ENCODE measurements at regions not wholly inside any gene's neighbourhood (a gene's known extent, or its start where the extent isn't known, plus 50 kb on each side); places are given as distances from the start of the nearest gene placed in this dataset.

DNA sequence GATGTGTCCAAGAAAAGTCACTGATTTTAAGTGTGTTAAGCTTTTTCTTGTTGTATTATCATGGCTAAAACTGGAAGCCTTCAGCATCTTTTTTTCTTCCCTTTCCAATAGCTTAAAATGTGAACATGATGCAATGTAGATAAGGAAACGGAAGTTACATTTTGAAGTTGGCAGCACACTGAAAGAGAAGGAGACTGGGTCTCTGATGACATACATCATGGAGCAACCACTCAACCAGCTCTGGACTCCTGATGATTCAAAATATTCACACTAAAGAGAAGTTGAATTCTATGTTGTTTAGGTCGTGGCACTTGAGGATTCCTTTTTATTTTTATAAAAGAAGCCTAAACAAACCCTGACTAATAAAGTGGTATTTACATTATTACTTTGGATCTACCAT, 488.3 kb upstream of the ALCAM start:
- no peak for DNase-seq

DNA sequence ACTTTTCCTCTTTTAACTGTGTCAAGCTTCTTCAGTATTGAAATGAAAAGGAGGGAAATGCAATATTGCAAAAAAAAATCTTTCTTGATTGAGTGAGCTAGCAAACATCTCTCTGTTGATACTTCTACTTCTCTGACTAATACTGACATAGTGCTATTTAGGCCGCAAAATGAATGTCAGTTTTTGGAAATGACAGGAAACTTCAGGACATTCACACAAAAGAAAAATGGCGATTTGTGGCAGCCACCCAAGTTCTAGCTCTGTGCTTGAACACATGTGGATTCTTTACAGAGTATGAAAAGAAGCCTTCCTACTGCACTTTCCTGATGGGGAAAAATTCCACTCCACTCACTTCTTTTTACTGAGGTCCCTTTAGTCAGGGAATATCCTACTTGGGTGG, 486.8 kb upstream of the ALCAM start:
- DNase-seq = no peak

- no peak for DNase-seq
Observed at GRCh38 chr3:104885214-104885814, 481.4 kb upstream of the ALCAM start.

DNA sequence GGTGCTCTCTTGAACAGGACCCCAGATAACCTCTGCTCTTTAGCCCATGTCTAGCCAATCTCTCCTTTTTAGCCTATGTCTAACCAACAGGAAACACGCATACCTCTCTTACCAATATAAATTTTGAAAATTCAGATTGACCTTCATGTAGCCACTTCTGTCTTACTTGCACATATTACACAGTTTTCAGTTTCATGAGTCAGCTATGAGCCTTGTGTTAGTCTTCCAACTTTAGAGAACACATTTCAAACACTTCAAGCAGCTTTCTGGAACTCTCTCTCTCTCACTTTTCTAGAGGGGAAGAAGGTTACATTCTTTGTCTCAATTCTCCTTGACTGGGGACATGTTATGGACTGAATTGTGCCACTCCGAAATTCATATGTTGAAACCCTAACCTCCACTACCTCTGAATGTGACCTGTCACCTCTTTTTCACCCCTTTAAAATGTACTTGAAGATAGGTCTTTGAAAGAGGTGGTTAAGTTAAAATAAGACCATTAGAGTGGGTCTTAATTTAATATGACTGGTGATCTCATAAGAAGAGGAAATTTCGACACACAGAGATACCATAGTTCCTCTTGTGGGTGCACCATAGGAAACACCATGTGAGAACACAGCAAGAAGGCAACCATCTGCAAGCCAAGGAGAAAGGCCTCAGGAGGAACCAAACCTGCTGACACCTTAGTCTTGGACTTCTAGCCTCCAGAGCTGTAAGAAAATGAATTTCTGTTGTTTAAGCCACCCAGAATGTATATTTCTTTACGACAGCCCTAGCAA, 480.3 kb upstream of the ALCAM start:
- DNase-seq = no peak

GRCh38 chr3:104887069-104887468, 479.6 kb upstream of the ALCAM start:
- DNase-seq = no peak

DNA sequence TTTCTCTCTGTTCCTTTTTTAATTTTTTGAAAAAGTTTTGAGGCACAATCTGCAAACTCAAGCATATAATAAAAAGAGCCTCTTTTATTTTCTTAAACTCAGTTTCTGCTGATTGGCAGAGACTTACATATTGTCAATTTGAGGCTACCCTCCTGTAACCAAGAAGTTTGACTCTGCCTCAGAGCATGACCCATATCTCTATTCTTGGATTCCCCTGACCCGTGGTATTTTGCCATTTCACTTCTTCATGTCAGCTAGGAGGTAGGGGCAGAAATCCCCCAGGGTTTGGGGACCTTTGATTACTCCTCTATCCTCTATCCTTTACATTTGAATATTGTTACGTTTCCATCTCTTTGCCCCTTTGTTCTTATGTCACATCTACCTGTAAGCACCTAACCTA, 479.1 kb upstream of the ALCAM start:
- no peak for DNase-seq

- DNase-seq = no peak
Observed at GRCh38 chr3:104892044-104892443, 474.7 kb upstream of the ALCAM start.

DNA sequence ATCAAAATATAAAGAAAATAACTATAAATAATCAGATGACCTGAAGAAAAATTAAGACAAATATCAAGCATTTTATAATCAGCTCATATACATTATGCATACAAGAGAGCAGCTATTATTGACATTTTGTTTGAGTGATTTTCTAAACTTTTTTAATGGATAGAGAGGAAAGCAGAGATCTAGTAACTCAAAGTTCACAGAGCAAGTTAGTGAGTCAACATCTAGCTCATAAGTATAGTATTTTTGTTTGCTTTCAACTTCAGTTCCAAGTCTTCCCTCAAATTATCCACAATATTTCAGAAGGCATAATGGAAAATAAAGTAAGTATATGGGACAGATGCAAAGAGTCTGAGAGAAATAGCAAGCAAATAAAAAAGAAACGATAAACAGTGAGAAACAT, 470.1 kb upstream of the ALCAM start:
- no peak for DNase-seq

GRCh38 chr3:104901396-104901795, 465.3 kb upstream of the ALCAM start:
- no peak for DNase-seq

- DNase-seq = no peak
Observed at GRCh38 chr3:104903064-104903463, 463.6 kb upstream of the ALCAM start.

- DNase-seq = no peak
Observed at GRCh38 chr3:104906001-104906639, 460.6 kb upstream of the ALCAM start.

- no peak for DNase-seq
Observed at GRCh38 chr3:104907507-104907906, 459.2 kb upstream of the ALCAM start.

GRCh38 chr3:104908761-104909160, 457.9 kb upstream of the ALCAM start:
- DNase-seq = no peak

- DNase-seq = peak; percentile 29
Observed at GRCh38 chr3:104909198-104909597, 457.5 kb upstream of the ALCAM start.

DNA sequence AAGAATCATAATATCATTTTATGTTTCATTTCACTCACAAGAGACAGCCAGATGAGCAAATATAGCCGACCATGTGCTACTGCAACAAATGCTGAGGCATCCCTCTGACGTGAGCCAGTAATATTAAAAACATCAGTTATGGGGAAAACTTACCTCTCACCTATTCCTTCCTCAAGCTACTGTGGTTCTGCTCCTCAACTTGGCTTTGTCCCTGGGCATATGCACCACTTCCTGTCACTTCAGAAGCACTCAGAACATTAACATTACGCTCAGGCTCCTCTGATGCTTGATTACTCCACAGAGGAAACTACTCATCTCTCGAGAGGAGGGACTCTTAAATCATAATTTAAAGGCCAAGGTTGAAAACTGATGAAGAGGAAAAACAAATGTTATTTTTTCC, 457.0 kb upstream of the ALCAM start:
- no peak for DNase-seq

GRCh38 chr3:104911376-104911775, 455.3 kb upstream of the ALCAM start:
- DNase-seq = no peak

GRCh38 chr3:104916971-104917370, 449.7 kb upstream of the ALCAM start:
- no peak for DNase-seq

DNA sequence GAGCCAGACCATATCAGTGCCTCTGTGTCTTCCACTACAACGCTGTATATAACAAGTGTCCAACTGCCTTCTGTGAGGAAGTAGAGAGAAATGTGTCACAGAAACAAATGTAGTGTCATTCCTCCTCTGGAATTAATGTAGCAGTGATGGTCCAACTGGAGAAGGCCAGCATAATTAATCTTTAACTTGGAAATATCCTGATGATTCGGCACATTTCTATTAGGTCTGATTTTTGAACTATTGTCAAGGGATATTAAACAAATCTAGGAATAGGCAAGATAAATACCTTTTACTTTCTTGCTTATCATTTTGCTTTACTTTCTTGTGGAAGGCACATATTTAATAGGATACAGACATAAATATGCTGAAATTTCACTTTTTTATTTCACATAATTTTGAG, 446.2 kb upstream of the ALCAM start:
- DNase-seq = no peak

DNA sequence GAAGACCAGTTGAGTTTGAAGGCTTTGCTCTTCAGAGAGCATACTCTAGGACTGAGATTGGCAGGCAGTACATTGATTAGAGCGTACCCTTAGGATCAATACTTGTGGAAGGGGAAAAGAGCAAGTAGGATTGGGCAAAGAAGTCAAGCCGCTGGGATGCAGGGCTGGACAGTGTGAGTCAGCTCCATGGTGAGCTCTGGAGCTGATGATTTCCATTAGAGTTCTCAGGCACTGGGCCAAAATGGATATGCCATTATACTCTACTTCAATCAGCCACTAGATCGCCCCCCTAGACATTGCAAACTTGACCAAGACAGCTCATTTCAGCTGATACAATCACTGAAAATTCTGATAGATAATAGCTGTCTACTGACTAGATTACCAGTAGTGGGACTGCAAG, 432.7 kb upstream of the ALCAM start:
- DNase-seq = no peak

- no peak for DNase-seq
Observed at GRCh38 chr3:104935613-104936012, 431.1 kb upstream of the ALCAM start.

- no peak for DNase-seq
Observed at GRCh38 chr3:104939196-104939595, 427.5 kb upstream of the ALCAM start.

- DNase-seq = no peak
Observed at GRCh38 chr3:104941785-104942184, 424.9 kb upstream of the ALCAM start.

DNA sequence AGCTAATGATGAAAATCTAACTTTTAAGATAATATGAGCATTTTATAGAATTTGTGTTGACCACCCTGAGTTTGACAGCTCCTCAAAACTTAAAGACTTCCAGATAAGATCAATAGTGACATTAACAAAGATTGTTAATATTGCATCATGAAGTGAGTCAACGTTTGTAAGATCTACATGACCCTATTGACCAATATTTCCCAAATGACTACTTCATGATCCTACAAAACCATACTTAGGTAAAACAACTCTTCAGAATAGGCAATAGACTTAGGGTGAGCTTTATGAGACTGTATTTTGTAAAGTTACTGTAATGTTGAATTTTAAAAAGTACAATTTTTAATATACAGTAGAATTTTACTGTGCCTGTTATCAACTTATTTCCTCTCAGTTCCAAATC, 422.7 kb upstream of the ALCAM start:
- DNase-seq = no peak

DNA sequence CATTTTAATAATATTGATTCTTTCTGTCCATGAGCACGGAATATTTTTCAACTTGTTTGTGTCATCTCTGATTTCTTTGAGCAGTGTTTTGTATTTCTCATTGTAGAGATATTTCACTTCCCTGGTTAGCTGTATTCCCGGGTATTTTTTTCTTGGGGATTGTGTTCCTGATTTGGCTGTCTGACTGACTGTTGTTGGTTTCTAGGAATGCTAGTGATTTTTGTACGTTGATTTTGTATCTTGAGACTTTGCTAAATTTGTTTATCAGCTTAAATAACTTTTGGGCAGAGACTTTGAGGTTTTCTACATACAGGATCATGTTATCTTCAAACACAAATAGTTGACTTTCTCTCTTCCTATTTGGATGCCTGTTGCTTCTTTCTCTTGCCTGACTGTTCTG, 418.8 kb upstream of the ALCAM start:
- DNase-seq = no peak

Data from skin of body (tissue), 1 donor.